GM12872 (cell line): ENCODE measurements at regions not wholly inside any gene's neighbourhood (a gene's known extent, or its start where the extent isn't known, plus 50 kb on each side); places are given as distances from the start of the nearest gene placed in this dataset.

ENCODE experiments used
- TF ChIP-seq, protein P1 (sequence below): IDR thresholded peaks from 3 replicates; pipeline ENCODE4 v1.5.1; 2011; ENCODE audit warnings: low read depth, mild to moderate bottlenecking, low read length, moderate library complexity; ENCODE audit not compliant: insufficient read depth

DNA sequence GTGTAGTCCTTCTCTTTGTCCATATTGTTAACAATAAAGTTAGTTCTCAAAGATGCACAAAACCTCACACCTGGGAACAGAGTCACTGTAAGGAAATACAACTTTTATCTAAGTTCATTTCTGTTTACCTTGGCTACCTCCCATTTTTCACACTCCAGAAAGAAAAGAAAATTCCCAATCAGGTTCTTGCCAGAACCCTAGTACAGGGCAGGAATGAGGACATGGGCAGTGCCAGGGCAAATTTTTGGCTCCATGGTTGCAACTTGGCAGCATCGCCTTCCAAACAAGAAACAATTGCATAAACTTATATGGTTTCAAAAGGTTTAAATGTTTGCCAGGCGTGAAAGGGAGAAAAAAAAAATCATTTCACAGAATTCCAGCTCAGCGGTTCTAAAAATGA is 296.3 kb upstream of the PRKD1 start:
- TF ChIP-seq, protein P1, sequence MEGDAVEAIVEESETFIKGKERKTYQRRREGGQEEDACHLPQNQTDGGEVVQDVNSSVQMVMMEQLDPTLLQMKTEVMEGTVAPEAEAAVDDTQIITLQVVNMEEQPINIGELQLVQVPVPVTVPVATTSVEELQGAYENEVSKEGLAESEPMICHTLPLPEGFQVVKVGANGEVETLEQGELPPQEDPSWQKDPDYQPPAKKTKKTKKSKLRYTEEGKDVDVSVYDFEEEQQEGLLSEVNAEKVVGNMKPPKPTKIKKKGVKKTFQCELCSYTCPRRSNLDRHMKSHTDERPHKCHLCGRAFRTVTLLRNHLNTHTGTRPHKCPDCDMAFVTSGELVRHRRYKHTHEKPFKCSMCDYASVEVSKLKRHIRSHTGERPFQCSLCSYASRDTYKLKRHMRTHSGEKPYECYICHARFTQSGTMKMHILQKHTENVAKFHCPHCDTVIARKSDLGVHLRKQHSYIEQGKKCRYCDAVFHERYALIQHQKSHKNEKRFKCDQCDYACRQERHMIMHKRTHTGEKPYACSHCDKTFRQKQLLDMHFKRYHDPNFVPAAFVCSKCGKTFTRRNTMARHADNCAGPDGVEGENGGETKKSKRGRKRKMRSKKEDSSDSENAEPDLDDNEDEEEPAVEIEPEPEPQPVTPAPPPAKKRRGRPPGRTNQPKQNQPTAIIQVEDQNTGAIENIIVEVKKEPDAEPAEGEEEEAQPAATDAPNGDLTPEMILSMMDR = no peak

- TF ChIP-seq, protein P1 = no peak
These were observed 297.5 kb upstream of the PRKD1 start for GRCh38 chr14:30225176-30225575.

- TF ChIP-seq, protein P1 = no peak
These were observed 299.8 kb upstream of the PRKD1 start for GRCh38 chr14:30227436-30227835.

DNA sequence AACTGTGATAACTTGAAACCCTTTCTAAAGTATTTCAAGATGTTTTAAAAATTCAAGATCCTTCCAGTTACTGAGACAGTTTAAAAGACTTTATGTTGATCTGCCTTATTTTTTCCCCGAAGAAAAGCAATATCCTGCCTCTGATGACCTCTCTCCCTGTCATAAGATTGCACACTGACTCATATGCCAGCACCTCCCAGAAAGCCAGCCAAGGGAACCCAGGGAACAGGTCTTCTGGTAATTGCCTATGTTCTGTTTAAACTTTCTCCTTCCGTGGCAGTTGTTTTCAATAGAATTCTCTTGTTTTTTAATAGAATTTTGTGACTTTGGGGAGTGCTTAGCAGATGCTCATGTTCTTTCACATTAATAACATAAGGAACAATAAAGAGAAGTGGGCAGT is 300.2 kb upstream of the PRKD1 start:
- TF ChIP-seq, protein P1 = no peak

DNA sequence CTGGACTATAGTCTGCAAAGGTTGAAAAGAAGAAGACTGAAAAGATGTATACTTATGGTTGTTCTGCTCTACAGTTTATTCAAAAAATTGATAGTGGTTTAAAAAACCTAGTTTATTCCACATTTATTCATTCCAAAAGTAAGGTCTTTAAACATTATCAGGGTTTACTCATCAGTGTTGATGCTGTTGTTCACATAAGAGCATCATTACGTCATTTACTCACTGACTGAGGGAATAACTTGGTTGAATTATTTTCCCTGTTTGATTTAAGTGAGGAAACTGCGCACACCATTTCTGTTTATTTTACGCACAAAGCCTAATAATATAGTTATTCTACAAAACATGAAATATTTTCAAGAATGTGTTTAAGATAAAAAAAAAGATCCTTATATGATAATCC is 303.1 kb upstream of the PRKD1 start:
- TF ChIP-seq, protein P1 = no peak

- TF ChIP-seq, protein P1 = no peak
These were observed 307.3 kb upstream of the PRKD1 start for GRCh38 chr14:30234966-30235365.

DNA sequence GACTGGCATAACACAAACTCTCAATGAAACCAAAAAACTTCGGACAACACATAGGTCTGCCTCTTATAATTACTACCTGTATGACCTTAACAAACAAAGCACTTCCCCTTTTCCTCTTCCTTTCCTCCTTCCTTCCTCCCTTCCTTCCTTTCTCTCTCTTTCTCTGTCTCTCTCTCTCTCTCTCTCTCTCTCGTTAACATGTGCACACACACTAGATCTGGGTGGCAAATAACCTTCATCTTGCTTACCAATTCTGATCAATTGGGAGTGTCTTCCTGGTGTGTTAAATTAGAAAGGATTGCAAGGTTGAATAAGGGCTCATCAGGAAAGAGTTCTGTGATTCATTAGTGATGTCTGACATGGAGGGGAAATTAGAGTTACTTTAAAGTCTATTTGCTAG is 307.8 kb upstream of the PRKD1 start:
- TF ChIP-seq, protein P1 = no peak

DNA sequence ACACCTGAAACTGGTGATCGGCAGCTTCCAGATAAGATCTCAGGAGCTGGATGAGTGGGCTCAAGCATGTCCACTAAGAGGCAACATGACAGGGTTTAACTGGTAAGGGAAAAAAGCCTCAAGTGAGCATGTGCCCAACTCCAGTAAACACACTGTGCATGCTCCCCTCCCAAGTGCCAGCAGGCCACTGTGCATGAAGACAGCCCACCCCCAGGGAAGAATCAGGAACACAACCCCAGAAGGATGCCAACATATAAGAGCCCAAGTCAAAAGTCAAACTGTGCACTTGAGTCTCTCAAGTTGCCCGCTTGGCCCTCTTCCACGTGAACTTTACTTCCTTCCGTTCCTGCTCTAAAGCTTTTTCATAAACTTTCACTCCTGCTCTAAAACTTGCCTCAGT is 311.3 kb upstream of the PRKD1 start:
- TF ChIP-seq, protein P1 = no peak
